ENCODE measurements at regions not wholly inside any gene's neighbourhood (a gene's known extent, or its start where the extent isn't known, plus 50 kb on each side); places are given as distances from the start of the nearest gene placed in this dataset.

GRCh38 chr11:70863993-70864392 is 388.4 kb downstream of the SHANK2 start:
- DNase-seq, result no peak

DNA sequence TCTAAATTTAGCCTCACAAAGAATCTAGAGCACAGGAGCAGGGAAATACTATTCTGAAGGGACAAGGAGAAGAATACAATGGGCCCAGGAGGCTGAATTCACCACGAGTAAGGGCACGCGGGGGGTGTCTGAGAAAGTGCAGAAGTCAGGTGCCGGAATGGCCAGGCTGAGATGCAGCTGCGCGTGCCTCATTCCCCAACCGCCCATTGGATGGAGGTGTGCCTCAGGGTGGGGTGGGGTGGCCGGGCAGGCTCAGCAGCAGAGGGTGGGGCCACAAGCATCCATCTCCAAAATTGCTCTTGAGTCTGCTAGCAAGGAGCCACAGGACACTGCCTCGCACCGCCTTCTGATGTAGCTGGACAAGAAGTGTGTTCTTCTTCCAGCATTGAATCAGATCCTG is 387.0 kb downstream of the SHANK2 start:
- DNase-seq, result no peak

DNA sequence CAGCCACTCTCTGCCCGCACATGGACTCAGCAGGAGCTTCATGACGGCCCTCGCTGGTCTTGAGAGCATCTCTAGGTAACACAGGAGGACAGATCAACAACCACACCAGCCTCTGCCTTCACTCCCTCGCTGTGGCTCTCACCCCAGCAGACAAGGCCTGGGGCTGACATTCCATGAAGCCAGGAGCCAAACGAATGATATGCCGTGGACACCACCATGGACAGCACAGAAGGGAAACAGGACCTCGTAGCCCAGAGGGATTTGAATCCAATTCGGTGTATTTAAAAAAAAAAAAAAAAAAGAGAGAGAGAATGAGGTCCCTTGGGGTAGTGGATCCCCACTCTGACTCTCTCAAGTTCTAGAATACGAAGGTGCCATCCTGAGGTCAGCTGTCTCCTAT is 385.5 kb downstream of the SHANK2 start:
- DNase-seq, result no peak

DNA sequence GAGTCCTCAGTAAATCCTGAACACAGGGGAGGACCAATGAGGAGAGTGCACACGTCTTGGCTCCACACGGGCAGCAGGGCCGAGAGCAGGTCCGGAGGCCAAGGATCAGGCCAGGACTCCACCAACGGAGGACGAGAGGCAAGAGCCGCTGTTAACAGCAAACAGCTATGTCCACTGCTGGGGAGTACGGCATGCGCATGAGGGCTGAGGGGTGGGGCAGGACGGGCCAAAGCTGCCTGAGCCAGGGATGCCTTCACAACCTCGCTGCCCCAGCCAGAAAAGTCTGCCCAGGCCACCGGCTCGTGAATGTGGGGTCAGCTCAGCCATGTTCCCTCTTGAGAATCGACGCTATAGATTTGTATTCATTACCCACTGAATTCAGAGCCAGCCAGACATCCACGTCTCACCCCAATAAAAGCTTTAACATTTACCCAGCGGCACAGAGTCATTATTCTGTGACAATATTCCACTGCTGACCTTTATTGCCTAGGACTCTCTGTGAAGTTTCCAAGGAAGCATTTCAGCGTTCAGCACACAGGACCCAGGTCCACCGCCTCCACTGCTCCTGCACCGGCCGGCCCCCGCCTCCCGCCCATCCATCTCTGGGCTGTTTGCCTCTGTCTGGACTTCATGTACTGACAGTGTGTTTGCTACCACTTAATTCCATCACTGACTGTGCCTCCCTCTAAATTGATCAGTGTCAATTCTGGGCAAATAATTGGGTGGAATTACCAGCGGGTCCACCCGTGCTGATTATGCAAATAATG is 384.9 kb downstream of the SHANK2 start:
- DNase-seq, result no peak

DNA sequence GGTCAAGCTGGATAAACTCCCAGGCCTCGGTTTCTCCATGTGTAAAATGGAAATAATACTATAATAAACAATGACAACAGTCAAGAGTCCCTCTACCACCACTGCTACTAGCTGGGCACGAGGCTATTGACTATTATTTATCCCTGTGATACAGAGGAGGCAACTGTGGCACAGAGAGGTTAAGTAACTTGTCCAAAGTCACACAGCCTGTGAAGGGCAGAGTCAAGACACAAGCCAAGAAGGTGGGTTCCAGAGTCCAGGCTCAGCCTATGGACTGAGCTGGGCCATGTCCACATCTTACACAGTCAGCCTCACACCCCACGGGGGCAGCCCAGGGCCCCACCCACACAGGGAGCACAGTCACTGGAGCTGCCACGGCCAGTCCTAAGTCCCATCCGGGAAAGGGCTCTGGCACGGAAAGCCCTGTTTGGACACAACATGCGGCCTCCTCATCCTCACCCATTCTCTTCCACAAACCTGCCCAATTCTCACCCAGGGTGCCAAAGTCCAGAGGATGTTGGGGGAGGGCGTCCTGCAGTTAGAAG is 384.0 kb downstream of the SHANK2 start:
- no peak for DNase-seq

DNA sequence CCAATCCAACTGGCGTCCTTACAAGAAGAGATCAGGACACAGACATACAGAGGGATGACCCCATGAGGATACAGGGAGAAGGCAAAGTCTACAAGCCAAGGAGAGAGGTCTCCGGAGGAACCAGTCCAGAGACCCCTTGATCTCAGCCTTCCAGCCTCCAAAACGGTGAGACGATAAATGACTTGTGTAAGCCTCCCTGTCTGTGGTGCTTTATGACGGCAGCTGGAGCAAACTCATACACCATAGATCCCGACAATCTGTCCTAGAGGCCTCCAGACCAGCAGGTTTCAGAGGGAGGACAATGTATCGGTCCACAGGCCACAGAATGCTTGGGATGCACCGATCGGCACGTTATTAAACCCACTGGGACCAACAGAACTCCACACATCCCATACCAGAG is 383.3 kb downstream of the SHANK2 start:
- no peak for DNase-seq

DNA sequence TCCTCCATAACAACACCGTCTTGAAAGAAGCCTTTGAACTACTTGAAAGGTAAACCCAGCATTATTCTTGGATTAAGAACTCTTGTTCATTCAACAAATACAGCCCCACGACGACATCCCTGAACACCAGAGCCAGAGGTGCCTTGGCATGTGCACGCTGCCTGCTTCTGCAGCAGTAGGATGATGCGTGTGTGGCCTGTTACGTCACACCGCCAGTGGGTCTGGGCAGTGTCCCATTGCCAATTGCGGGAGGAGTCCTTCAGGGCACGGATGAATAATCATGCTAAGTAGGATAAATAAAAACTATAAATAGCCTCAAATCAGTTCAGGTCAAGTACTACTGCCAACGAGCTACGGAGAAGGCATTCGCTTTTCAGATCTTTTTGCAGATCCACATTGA is 380.5 kb downstream of the SHANK2 start:
- DNase-seq, result no peak

DNA sequence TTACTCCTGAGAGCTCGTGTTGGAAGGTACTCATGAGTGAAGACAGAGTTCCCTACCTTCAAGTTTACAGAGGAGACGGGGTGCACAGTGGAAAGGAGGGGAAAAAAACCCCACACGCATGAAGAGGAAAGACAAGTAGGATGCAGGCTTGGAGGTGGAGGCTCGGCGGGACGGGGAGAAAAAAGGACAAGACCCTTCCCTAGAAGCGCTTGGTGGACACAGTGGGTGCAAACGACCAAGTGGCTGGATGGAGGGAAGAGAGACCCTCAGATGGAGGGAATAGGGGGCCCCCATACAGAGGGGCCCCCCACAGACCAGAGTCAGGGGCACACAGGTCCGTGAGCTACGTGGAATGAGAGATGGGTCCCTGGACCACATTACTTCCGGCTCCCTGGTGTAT is 380.1 kb downstream of the SHANK2 start:
- no peak for DNase-seq

GRCh38 chr11:70872955-70873735 is 379.2 kb downstream of the SHANK2 start:
- no peak for DNase-seq

DNA sequence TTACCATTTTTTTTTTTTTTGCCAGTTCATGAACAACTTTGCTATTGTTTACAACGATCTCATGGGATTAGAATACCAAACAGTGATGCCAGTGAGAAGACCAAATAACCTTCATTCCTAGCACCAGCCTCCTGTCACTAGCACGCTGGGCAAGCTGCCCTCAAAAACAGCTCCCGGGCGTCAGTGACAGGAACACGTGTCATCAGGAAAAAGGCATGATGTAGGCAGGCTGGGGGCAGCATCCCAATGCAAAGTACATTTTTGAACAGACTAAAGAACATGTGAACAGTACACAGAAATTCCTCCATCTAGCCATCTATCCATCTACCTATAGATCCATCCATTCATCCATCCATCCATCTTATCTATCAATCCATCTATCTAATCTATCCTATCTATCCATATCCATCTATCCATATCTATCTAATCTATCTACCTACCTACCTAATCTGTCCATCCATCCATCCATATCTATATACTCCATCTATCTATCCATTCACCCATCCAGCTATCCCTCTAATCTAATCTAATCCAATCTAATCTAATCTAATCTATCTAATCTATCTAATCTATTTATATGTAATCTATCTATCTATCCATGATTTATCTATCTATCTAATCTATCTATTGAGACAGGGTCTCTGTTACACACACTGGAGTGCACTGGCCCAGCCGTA is 378.5 kb downstream of the SHANK2 start:
- DNase-seq, result no peak

GRCh38 chr11:70876685-70877084 is 375.7 kb downstream of the SHANK2 start:
- peak; percentile 39 for DNase-seq

DNA sequence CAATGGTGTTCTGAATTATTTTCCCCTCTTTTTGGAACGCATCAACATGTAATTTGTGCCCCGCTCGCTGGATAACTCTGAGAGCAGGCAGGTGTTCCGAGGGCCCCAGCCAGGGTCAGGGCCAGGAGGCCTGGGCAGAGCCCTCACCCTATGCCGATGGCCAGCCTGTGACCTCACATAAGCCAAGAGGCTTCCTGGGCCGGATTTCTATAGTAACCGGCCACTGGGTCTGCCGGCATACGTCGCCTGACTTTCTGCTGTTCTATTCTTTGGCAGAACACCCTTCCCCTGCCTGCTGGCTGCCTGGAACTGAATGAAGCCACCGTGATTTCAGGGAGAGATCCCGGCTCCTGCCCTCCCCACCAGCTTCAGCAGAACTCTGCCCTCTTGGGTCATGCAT is 375.2 kb downstream of the SHANK2 start:
- DNase-seq, result no peak

DNA sequence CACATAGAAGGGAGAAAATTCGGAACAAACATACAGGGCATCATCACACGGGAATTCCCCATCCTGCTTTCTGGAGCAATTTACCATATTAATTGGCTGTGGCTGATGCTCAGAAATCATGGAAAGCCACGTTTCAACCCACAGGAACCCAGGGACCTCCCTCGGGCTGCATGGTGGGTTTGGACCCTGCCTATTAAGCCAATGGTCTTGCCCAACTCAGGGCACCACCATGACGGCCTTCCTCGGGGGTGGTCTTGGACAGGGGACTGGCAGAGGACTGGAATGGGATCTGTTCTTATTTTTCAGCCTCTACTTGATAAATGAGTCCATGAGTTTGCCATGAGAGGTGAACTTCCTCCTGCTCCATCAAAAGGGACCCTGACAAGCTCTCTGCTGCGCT is 374.0 kb downstream of the SHANK2 start:
- no peak for DNase-seq

GRCh38 chr11:70879601-70880285 is 372.6 kb downstream of the SHANK2 start:
- DNase-seq, result no peak

GRCh38 chr11:70880416-70880815 is 372.0 kb downstream of the SHANK2 start:
- DNase-seq, result no peak

DNA sequence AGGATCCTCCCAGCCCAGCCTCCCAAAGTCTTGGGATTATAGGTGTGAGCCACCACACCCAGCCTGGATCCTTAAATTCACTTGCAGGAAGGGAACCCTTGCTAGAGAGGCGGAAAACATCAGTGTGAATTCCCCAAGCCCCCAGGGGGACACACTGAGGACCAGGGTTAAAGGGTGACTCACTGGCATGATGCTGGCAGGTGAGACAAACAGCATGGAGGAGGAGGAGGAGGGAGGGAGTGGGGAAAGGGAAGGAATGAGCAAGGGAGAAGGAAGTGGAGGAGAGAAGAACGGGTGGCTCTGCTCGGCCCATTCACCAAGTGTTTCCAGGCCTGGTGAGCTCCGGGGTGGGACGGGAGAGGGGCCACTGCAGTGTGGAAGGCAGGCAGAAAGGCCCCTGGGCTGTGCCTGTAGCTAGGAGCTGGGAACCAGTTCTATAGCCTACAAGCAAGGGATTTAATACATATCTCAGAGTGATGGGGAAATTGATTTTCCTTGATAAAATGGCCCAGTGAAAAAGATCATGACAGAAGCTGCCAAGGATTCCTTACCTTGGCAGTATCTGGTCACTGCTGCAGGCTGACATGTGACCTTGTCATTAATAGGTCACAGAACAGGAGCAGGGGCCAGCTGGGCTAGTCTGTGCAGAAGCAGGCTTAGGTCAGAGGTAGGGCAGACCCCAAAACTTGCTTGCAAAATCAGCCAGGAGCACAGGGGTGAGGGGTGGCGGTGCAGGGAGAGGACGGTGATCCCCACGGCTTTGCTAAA is 370.2 kb downstream of the SHANK2 start:
- no peak for DNase-seq

DNA sequence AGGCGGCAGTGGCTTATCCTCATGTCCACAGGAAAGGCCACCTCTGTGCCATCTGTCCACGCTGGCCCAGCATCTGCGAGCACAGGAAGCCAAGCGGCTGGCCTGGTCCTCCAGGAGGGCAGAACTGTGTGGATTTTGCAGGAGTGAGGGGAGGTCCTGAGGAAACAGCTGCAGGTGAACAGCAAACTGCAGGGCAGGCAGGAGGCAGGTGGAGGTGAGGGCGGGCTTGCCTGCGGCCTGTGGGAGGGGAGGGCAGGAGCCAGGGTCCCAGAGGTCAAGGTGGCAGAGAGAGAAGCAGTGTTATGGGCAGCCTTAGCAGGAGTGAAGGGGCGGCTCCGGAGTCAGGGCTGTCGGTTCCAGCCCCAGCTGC is 369.7 kb downstream of the SHANK2 start:
- DNase-seq, result no peak

DNA sequence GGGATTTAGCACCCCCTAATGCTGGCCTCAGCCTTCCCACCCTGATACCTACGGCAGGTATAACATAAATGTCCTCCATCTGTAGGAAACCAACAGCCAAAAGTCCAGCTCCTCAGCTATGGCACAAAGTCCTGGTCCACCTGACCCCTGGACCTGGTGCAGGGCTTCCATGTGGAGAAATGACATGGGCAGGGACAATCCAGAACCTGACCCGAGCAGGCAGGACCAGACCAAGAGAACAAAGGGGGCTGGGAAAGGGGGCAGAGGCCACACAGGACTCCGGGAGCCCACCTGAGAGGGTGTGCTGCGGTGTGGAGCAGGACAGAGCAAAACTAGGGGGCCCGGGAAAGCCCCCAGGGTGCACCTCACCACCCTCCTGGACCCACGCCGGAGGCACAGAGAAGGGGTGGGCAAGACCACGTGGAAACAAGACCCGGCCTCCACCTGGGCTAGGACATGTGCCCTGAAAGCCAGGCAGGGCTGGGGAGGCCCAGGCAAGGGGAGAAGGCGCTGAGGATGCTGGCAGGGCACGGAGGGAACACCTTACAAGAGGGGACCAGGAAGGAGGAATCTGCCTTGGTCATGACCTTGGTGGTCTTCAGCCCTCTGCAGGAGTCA is 368.9 kb downstream of the SHANK2 start:
- DNase-seq, result no peak

- no peak for DNase-seq
These were observed 368.3 kb downstream of the SHANK2 start for GRCh38 chr11:70883973-70884623.

DNA sequence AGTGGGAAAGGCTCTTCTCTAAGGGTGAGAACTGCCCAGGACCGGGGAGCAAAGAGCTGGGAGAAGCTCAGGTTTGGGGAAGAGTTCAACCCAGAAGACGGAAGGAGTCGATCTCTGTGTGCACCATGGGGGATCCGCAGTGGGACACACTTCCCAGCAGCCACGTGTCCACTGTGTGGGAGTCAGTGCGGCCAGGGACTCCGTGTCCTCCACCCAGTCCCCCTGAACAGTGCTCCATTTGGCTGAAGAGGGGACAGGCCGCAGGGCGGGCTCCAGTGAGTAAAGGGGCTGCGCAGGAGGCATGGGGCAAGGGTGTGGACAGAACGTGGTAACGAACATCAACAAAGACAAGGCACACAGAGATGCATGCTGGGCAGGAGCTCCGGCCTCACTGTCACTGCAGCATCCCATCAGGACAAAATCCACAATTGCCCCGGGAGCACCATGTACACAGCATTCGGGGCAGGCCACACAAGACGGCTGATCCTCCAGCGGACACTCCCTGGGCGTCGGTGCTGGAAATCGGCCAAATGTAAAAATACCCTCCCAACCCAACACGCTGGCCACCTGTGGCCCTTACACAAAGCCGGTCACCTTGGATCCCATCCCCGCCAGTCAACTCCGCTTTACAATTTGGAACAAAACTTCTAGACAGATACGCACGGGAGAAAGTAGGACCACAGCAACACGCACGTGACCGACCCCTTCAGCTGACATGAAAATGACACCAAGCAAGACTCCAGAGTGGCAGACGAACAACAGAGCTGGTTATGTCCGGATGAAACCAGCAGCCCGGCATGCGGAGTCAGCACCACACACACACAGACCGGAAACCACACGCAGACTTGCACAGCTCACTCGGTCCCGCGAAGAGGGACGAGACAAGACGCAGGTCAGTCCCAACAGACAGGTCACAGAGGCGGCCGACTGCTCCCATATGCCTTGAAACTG is 366.8 kb downstream of the SHANK2 start:
- DNase-seq, result no peak
